DND-41 (cell line): ENCODE measurements at regions not wholly inside any gene's neighbourhood (a gene's known extent, or its start where the extent isn't known, plus 50 kb on each side); places are given as distances from the start of the nearest gene placed in this dataset.

Experiments used
- EZH2 ChIP-seq: IDR thresholded peaks from 3 replicates; pipeline ENCODE4 v1.6.1; 2012; ENCODE audit warnings: borderline replicate concordance, low read depth, mild to moderate bottlenecking, moderate library complexity, low read length, inconsistent platforms; ENCODE audit not compliant: severe bottlenecking
- TF ChIP-seq, protein P1 (sequence below): IDR thresholded peaks from 2 replicates; pipeline ENCODE4 v1.5.1; 2012; ENCODE audit warnings: borderline replicate concordance, low read length, moderate library complexity, mild to moderate bottlenecking; ENCODE audit not compliant: poor library complexity, severe bottlenecking; ENCODE audit errors: extremely low read depth

DNA sequence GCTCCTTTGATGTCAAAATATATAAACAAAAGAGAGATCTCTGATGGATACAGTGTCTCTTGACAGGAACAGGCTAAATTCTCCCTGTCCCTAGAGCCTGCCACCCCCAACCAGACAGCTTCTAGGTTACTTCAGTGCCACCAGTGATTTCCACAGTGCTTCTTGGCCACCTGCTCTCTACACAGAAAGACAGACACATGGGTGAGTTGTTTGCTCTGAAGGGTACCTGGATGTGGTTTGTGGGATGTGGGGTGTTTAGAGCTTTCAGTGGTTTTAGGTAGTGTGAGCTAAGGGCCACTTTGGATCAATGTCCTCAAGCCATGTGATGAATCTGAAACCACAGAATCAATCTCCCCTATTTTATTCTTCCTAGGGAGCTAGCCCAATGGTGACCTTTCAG, 125.4 kb downstream of the ANKRD18B start:
- TF ChIP-seq, protein P1, sequence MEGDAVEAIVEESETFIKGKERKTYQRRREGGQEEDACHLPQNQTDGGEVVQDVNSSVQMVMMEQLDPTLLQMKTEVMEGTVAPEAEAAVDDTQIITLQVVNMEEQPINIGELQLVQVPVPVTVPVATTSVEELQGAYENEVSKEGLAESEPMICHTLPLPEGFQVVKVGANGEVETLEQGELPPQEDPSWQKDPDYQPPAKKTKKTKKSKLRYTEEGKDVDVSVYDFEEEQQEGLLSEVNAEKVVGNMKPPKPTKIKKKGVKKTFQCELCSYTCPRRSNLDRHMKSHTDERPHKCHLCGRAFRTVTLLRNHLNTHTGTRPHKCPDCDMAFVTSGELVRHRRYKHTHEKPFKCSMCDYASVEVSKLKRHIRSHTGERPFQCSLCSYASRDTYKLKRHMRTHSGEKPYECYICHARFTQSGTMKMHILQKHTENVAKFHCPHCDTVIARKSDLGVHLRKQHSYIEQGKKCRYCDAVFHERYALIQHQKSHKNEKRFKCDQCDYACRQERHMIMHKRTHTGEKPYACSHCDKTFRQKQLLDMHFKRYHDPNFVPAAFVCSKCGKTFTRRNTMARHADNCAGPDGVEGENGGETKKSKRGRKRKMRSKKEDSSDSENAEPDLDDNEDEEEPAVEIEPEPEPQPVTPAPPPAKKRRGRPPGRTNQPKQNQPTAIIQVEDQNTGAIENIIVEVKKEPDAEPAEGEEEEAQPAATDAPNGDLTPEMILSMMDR = no peak
- no peak for TF ChIP-seq EZH2
